Hepatocyte (in vitro differentiated cells): ENCODE measurements at regions not wholly inside any gene's neighbourhood (a gene's known extent, or its start where the extent isn't known, plus 50 kb on each side); places are given as distances from the start of the nearest gene placed in this dataset.

Experiments
- EZH2phosphoT487 ChIP-seq: fragments of 200-600 bp; sonication (generic); IDR thresholded peaks from one replicate; pipeline ENCODE4 v1.6.1; 2018; ENCODE audit warnings: antibody characterized with exemption, mild to moderate bottlenecking, low read depth, moderate library complexity; ENCODE audit not compliant: unreplicated experiment, severe bottlenecking
- TF ChIP-seq, protein P1 (sequence below): fragments of 200-600 bp; sonication (generic); IDR thresholded peaks from 2 replicates; pipeline ENCODE4 v1.5.1; 2016; ENCODE audit warnings: antibody characterized with exemption, mild to moderate bottlenecking; ENCODE audit not compliant: poor library complexity

DNA sequence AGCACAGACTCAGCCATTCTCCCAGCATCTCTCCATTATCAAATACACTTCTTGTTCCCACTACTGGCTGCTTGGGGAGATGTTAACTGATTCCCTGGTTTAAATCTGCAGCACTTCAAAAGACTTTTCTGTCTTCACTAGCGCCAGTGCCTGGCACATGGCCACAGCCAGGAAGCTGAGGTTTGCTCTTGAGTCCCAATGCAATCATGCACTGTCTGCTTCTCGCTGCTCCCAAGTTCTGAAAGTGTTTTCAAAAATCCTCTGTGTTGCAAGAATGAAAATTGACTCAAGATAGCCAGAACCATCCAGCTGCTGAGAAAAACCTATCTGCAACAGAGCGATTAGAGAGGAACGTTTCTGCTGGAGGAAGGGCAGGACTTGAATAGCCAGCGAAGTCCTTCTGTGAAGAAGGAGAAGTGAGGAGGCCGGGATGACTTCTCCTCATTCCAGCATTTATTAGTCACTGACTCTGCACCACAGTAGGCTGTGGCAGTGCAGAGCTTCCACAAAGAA, 358.4 kb upstream of the NR2F2 start:
- TF ChIP-seq, protein P1, sequence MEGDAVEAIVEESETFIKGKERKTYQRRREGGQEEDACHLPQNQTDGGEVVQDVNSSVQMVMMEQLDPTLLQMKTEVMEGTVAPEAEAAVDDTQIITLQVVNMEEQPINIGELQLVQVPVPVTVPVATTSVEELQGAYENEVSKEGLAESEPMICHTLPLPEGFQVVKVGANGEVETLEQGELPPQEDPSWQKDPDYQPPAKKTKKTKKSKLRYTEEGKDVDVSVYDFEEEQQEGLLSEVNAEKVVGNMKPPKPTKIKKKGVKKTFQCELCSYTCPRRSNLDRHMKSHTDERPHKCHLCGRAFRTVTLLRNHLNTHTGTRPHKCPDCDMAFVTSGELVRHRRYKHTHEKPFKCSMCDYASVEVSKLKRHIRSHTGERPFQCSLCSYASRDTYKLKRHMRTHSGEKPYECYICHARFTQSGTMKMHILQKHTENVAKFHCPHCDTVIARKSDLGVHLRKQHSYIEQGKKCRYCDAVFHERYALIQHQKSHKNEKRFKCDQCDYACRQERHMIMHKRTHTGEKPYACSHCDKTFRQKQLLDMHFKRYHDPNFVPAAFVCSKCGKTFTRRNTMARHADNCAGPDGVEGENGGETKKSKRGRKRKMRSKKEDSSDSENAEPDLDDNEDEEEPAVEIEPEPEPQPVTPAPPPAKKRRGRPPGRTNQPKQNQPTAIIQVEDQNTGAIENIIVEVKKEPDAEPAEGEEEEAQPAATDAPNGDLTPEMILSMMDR = no peak
- no peak for TF ChIP-seq EZH2phosphoT487
